Mammary epithelial cell (primary cell): ENCODE measurements at regions not wholly inside any gene's neighbourhood (a gene's known extent, or its start where the extent isn't known, plus 50 kb on each side); places are given as distances from the start of the nearest gene placed in this dataset.

Experiments
- EZH2 ChIP-seq: IDR thresholded peaks from 2 replicates; pipeline ENCODE4 v1.6.1; 2012; ENCODE audit warnings: low read length, inconsistent platforms, borderline replicate concordance
- TF ChIP-seq, protein P1 (sequence below), 2 donors: IDR thresholded peaks in 1 of 2; conservative IDR thresholded peaks in 1 of 2; 2 replicates each; pipeline ENCODE4 v1.5.1; 2011 to 2012; ENCODE audit warnings: inconsistent platforms in 2 of 2, low read length in 2 of 2, mild to moderate bottlenecking in 2 of 2, control low read depth in 1 of 2, low read depth in 1 of 2; ENCODE audit not compliant: insufficient read depth in 1 of 2; ENCODE audit errors: extremely low read depth in 1 of 2

- TF ChIP-seq, protein P1, sequence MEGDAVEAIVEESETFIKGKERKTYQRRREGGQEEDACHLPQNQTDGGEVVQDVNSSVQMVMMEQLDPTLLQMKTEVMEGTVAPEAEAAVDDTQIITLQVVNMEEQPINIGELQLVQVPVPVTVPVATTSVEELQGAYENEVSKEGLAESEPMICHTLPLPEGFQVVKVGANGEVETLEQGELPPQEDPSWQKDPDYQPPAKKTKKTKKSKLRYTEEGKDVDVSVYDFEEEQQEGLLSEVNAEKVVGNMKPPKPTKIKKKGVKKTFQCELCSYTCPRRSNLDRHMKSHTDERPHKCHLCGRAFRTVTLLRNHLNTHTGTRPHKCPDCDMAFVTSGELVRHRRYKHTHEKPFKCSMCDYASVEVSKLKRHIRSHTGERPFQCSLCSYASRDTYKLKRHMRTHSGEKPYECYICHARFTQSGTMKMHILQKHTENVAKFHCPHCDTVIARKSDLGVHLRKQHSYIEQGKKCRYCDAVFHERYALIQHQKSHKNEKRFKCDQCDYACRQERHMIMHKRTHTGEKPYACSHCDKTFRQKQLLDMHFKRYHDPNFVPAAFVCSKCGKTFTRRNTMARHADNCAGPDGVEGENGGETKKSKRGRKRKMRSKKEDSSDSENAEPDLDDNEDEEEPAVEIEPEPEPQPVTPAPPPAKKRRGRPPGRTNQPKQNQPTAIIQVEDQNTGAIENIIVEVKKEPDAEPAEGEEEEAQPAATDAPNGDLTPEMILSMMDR (conservative IDR thresholded peaks at IDR 0.05 in 1 of 2, IDR thresholded peaks at IDR 0.05 in 1 of 2; ENCODE audit: extremely low read depth in 1 of 2, insufficient read depth in 1 of 2, low read depth in 1 of 2, low read length in 2 of 2) = no peak
- TF ChIP-seq EZH2 = no peak
These were observed 117.0 kb downstream of the KBTBD2 start for GRCh38 chr7:32774541-32774951.
